WTC11 (cell line): ENCODE measurements at regions not wholly inside any gene's neighbourhood (a gene's known extent, or its start where the extent isn't known, plus 50 kb on each side); places are given as distances from the start of the nearest gene placed in this dataset. TPM values are rescaled to one million over a fixed set of nuclear protein-coding genes. Genes with fewer than 3 reads are reported as not detected.

Experiments used
- ATAC-seq: fragments of 200-7000 bp; cut with Tn5 transposase; 2 replicates; pipeline ENCODE4 v1.10.0; 2021; ENCODE audit warnings: mild to moderate bottlenecking, moderate library complexity
- CTCF ChIA-PET: fragments of 300-600 bp; sonication (Branson Sonifier 250); formaldehyde crosslinking; loops from one replicate; lab custom pipeline; 2021; ENCODE audit warnings: antibody characterized with exemption; lab: Charles Lee
- POLR2A ChIA-PET: fragments of 350-600 bp; sonication (Branson Sonifier 250); formaldehyde crosslinking; loops from one replicate; lab custom pipeline; 2021; ENCODE audit warnings: antibody characterized with exemption; lab: Charles Lee
- DNase-seq: peaks from one replicate; pipeline ENCODE4 v3.0.0; 2021; ENCODE audit warnings: low spot score
- H3K27ac Mint-ChIP-seq: 2 replicates; pipeline ENCODE4 v1.8.0; 2021; ENCODE audit warnings: mixed read lengths
- H3K27me3 Mint-ChIP-seq: 2 replicates; pipeline ENCODE4 v1.8.0; 2021; ENCODE audit warnings: low read depth, mild to moderate bottlenecking, moderate library complexity, mixed read lengths
- H3K36me3 Mint-ChIP-seq: 2 replicates; pipeline ENCODE4 v1.8.0; 2021; ENCODE audit warnings: mixed read lengths
- H3K4me1 Mint-ChIP-seq: 2 replicates; pipeline ENCODE4 v1.8.0; 2022; ENCODE audit warnings: mixed read lengths
- H3K4me3 Mint-ChIP-seq: 2 replicates; pipeline ENCODE4 v1.8.0; 2021; ENCODE audit warnings: mild to moderate bottlenecking, moderate library complexity, mixed read lengths
- H3K9me3 Mint-ChIP-seq: 2 replicates; pipeline ENCODE4 v1.8.0; 2021; ENCODE audit warnings: mixed read lengths
- EMX1 ChIP-seq: fragments of 250-450 bp; sonication (Bioruptor Pico); IDR thresholded peaks from 2 replicates; pipeline ENCODE4 v1.8.0; 2021; ENCODE audit warnings: mild to moderate bottlenecking
- microRNA-seq: library from miRNA; unstranded; fragments of <30 nt; microRNA quantifications from one replicate; pipeline ENCODE4 v1.2.0, GENCODE V29; 2022; ENCODE audit warnings: borderline number of aligned reads
- TF ChIP-seq, protein P1 (sequence below): sonication (generic); formaldehyde crosslinking; IDR thresholded peaks from 2 replicates; pipeline ENCODE4 v1.8.1; 2023; ENCODE audit warnings: mild to moderate bottlenecking, moderate library complexity, missing genetic modification reagents
- TF ChIP-seq, protein P2 (sequence below): sonication (generic); formaldehyde crosslinking; IDR thresholded peaks from 2 replicates; pipeline ENCODE4 v1.8.0; 2023; ENCODE audit warnings: missing genetic modification reagents, mild to moderate bottlenecking, borderline replicate concordance

DNA sequence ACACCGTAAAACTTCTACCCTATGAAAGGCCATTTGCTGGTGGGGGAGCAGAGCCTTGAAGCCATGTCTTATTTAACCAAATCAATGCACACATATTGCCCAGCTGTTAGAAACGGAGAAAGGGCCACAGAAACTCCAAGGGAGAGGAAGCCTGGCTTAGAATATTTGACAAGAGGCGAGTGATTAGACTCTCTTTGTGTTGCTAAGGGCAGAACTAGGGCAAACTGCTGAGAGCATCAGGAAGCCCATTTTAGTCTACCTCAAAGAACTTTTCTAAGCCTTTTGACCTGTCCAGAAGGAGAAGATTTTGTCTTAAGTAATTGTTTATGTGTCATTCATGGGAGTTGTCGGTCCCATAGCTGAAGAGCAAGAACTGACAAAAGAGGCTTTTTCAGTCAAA, 54.4 kb upstream of the CELF4 start (continued):
- TF ChIP-seq, protein P1, sequence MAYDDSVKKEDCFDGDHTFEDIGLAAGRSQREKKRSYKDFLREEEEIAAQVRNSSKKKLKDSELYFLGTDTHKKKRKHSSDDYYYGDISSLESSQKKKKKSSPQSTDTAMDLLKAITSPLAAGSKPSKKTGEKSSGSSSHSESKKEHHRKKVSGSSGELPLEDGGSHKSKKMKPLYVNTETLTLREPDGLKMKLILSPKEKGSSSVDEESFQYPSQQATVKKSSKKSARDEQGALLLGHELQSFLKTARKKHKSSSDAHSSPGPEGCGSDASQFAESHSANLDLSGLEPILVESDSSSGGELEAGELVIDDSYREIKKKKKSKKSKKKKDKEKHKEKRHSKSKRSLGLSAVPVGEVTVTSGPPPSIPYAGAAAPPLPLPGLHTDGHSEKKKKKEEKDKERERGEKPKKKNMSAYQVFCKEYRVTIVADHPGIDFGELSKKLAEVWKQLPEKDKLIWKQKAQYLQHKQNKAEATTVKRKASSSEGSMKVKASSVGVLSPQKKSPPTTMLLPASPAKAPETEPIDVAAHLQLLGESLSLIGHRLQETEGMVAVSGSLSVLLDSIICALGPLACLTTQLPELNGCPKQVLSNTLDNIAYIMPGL (CRISPR knock-in tag) = no peak
- TF ChIP-seq EMX1 (CRISPR knock-in tag) = no peak

DNA sequence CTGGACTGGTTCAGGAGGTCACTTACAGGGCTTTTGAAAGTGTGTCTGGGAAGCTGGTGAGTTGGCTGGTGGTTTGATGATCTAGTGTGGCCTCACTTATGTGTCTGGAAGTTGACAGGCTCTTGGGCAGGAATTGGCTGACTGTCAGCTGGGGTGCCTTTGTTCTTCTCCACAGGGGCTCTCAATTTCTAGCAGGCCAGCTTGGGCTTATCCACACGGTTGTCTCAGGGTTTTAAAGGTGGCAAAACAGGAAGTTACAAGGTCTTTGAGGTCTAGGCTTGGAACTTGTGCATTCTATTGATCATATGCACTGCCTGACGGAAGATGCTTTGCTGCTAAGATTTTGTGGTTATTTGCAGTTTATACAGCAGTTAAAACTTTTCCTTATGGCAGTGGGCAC, 52.0 kb upstream of the CELF4 start:
- POLR2A ChIA-PET = no interaction called here

More for the DNA sequence above, 52.0 kb upstream of the CELF4 start:
- Mint-ChIP-seq H3K4me3 (no peak overlapping the region), H3K27ac (no peak overlapping the region), H3K9me3 (peaks cover 17% of the 10 kb centered on the region), H3K36me3 (no peaks in the 10 kb centered on the region), H3K4me1 (peaks cover 19% of the 10 kb centered on the region), H3K27me3 (peaks cover 17% of the 10 kb centered on the region)
- no peak for DNase-seq
- TF ChIP-seq, protein P2, sequence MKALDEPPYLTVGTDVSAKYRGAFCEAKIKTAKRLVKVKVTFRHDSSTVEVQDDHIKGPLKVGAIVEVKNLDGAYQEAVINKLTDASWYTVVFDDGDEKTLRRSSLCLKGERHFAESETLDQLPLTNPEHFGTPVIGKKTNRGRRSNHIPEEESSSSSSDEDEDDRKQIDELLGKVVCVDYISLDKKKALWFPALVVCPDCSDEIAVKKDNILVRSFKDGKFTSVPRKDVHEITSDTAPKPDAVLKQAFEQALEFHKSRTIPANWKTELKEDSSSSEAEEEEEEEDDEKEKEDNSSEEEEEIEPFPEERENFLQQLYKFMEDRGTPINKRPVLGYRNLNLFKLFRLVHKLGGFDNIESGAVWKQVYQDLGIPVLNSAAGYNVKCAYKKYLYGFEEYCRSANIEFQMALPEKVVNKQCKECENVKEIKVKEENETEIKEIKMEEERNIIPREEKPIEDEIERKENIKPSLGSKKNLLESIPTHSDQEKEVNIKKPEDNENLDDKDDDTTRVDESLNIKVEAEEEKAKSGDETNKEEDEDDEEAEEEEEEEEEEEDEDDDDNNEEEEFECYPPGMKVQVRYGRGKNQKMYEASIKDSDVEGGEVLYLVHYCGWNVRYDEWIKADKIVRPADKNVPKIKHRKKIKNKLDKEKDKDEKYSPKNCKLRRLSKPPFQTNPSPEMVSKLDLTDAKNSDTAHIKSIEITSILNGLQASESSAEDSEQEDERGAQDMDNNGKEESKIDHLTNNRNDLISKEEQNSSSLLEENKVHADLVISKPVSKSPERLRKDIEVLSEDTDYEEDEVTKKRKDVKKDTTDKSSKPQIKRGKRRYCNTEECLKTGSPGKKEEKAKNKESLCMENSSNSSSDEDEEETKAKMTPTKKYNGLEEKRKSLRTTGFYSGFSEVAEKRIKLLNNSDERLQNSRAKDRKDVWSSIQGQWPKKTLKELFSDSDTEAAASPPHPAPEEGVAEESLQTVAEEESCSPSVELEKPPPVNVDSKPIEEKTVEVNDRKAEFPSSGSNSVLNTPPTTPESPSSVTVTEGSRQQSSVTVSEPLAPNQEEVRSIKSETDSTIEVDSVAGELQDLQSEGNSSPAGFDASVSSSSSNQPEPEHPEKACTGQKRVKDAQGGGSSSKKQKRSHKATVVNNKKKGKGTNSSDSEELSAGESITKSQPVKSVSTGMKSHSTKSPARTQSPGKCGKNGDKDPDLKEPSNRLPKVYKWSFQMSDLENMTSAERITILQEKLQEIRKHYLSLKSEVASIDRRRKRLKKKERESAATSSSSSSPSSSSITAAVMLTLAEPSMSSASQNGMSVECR = no peak
- CTCF ChIA-PET = no interaction called here
- ATAC-seq = no peak

Small RNA genes in the stretch of these regions (microRNA-seq; reads per million reads assigned to microRNA genes)
- not detected for gene MIR4318
- gene MIR5583-1 = not detected
- gene MIR5583-2 = not detected
- gene MIR924 = not detected
